Activated CD8-positive, alpha-beta T cell treated with anti-CD3 and anti-CD28 coated beads, Interleukin-2, amount 10 ng/mL, durations not matched to agents 7 days and 5 days (primary cell): ENCODE measurements at regions not wholly inside any gene's neighbourhood (a gene's known extent, or its start where the extent isn't known, plus 50 kb on each side); places are given as distances from the start of the nearest gene placed in this dataset.

Experiments used
- ATAC-seq: fragments of 150-1000 bp; cut with Tn5 transposase; one replicate; pipeline ENCODE4 v1.10.0; 2021; ENCODE audit warnings: moderate library complexity
- CTCF ChIA-PET: fragments of 350-600 bp; sonication (Branson Sonifier 250); formaldehyde crosslinking; loops from one replicate; lab custom pipeline; 2021; ENCODE audit warnings: antibody characterized with exemption; lab: Charles Lee
- POLR2A ChIA-PET: fragments of 350-600 bp; sonication (Branson Sonifier 250); formaldehyde crosslinking; loops from one replicate; lab custom pipeline; 2021; ENCODE audit warnings: antibody characterized with exemption; lab: Charles Lee
- DNase-seq: peaks from one replicate; pipeline ENCODE4 v3.0.0-alpha.2; 2020
- H3K27ac Mint-ChIP-seq: one replicate; pipeline ENCODE4 v1.8.0; 2021; ENCODE audit warnings: mild to moderate bottlenecking, mixed read lengths
- H3K27me3 Mint-ChIP-seq: one replicate; pipeline ENCODE4 v1.8.0; 2021; ENCODE audit warnings: low read depth, mixed read lengths
- H3K36me3 Mint-ChIP-seq: one replicate; pipeline ENCODE4 v1.8.0; 2021; ENCODE audit warnings: low read depth, mixed read lengths
- H3K4me1 Mint-ChIP-seq: one replicate; pipeline ENCODE4 v1.8.0; 2021; ENCODE audit warnings: low read depth, mixed read lengths
- H3K4me3 Mint-ChIP-seq: one replicate; pipeline ENCODE4 v1.8.0; 2021; ENCODE audit warnings: mild to moderate bottlenecking, mixed read lengths
- H3K9me3 Mint-ChIP-seq: one replicate; pipeline ENCODE4 v1.8.0; 2022; ENCODE audit warnings: mixed read lengths; ENCODE audit not compliant: insufficient read depth

DNA sequence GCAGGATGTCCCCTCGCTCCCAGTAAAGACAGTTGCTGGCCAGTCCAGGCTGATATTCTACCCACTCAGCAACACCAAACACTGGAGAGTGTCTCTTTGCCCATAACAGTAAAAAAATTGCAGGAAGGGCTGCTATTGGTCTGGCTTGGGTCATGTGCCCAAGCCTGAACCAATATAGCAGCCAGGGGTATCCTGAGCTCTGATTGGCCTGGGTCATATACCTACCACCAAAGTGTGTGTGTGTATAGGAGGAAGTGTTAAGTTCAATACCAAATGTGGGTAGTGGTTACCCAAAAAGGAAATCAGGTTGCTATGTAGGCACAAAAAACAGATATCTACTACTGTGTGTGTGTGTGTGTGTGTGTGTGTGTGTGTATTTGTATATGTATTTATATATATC, 373.2 kb downstream of the BCOR start:
- H3K27ac Mint-ChIP-seq: no peak overlapping the region
- peak; percentile 32 for DNase-seq

DNA sequence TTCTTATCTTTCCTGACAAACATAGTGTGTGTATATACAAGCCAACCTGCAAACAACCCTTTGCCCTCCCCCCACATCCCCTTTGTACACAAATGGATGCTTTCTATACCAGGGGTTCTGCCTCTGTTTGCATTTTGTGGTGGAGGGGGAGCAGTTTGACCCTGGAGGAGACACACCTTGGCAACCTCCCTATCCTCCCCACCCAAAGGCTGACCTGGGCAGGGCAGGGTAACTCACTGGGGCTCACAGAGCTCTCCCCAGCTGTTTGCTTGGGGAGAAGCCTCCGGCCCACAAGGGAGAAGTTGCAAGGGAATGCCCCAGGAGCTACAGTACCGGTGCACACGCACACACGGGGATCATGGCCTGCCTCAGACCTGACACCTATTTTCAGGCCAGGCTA, 372.6 kb downstream of the BCOR start:
- Mint-ChIP-seq H3K4me3 (no peak overlapping the region), H3K27ac (no peak overlapping the region), H3K27me3 (peaks cover 5% of the 10 kb centered on the region), H3K9me3 (no peaks in the 10 kb centered on the region), H3K4me1 (peaks cover 8% of the 10 kb centered on the region), H3K36me3 (peaks cover 2% of the 10 kb centered on the region)
- ATAC-seq: peak; percentile 11
- CTCF ChIA-PET: no interaction called here
- POLR2A ChIA-PET: no interaction called here
- no peak for DNase-seq

More for the DNA sequence above, 373.2 kb downstream of the BCOR start:
- POLR2A ChIA-PET: no interaction called here
- Mint-ChIP-seq H3K9me3 (no peaks in the 10 kb centered on the region), H3K36me3 (peaks cover 2% of the 10 kb centered on the region), H3K4me3 (no peak overlapping the region), H3K27me3 (peaks cover 5% of the 10 kb centered on the region), H3K4me1 (peaks cover 8% of the 10 kb centered on the region)
- CTCF ChIA-PET: no interaction called here
- peak; percentile 94 for ATAC-seq

DNA sequence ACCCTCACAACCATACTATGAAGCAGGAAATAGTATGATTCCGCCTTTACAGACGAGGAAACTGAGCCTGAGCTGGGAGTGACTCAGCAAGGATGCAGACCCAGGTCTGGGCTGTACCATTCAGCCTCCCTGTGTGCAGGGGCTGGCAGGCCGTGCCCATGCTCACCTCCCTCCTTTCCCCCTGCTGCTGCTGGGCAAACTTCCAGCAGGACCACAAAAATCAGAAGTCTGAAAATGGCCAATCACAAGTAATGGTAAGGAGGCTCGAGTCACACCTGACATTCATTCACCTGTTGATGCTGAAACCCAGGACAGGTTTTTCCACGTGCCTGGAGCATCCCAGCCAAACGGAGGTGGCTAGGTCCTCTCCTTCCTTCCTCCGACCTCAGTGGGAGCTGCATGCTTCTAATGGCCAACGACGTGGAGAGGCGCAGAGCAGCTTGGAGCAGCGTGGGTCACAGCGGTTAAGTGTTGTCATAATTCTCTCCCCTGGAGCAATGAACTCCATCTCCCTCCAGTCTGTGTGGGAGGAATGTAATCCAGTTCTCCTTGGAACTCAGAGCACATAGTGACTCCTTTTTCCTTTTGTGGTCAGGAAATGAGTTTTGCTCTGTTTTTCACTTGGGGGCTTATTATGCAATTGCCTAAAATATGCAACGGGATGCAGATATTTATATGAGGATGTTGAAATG, 371.7 kb downstream of the BCOR start:
- ATAC-seq (no peak), DNase-seq (no peak)
- peaks cover 5% of the 10 kb centered on the region for H3K27me3 Mint-ChIP-seq
- peaks cover 14% of the 10 kb centered on the region for H3K4me1 Mint-ChIP-seq
- ChIA-PET POLR2A (no interaction called here), CTCF (no interaction called here)
- peaks cover 2% of the 10 kb centered on the region for H3K36me3 Mint-ChIP-seq
- H3K9me3 Mint-ChIP-seq: no peaks in the 10 kb centered on the region
- no peak overlapping the region for H3K4me3 Mint-ChIP-seq
- H3K27ac Mint-ChIP-seq: no peak overlapping the region

DNA sequence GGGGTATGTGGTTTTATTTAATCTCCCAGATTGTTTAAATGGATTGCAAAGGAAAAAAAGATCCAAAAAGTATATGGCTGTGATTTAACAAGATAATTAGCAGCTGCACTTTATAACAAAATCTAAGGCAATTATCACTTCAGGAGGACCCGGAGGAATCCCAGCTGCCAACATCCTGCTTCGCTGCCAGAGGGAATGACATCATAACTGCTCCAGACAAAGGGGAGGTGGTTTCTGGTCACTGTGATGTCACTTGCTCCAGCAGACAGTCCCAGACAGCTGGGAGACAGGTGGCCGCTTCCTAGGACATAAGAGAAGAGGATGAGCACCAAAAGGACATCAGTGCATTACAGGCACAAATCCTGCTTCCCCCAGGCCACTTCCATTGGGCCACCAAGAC, 371.0 kb downstream of the BCOR start:
- Mint-ChIP-seq H3K4me1 (peaks cover 18% of the 10 kb centered on the region), H3K36me3 (peaks cover 2% of the 10 kb centered on the region), H3K27me3 (peaks cover 5% of the 10 kb centered on the region), H3K4me3 (no peak overlapping the region), H3K9me3 (no peaks in the 10 kb centered on the region), H3K27ac (no peak overlapping the region)
- ChIA-PET CTCF (no interaction called here), POLR2A (no interaction called here)
- ATAC-seq (no peak), DNase-seq (no peak)

DNA sequence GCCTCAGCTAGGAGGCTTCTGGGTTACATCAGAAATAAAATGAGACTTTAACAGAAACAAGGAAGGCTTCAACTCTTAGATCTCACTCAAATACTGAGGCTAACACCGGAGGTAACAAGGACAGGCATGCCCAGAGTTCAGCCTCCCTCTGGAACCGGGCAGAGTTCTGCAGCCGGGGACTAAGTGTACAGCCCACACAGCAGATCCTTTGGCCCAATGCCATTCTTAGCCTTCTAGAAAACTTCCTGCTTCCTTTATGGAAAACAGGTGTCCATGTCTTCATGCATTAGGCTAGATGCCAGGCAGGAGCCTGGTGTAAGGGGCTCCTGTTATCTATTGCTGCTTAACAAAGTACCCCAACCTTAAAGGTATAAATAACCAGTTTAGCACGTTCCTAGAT, 369.7 kb downstream of the BCOR start:
- ChIA-PET POLR2A (no interaction called here), CTCF (no interaction called here)
- Mint-ChIP-seq H3K27me3 (peaks cover 2% of the 10 kb centered on the region), H3K27ac (no peak overlapping the region), H3K36me3 (peaks cover 2% of the 10 kb centered on the region), H3K4me1 (peaks cover 18% of the 10 kb centered on the region), H3K9me3 (no peaks in the 10 kb centered on the region), H3K4me3 (no peak overlapping the region)
- DNase-seq (no peak), ATAC-seq (no peak)

DNA sequence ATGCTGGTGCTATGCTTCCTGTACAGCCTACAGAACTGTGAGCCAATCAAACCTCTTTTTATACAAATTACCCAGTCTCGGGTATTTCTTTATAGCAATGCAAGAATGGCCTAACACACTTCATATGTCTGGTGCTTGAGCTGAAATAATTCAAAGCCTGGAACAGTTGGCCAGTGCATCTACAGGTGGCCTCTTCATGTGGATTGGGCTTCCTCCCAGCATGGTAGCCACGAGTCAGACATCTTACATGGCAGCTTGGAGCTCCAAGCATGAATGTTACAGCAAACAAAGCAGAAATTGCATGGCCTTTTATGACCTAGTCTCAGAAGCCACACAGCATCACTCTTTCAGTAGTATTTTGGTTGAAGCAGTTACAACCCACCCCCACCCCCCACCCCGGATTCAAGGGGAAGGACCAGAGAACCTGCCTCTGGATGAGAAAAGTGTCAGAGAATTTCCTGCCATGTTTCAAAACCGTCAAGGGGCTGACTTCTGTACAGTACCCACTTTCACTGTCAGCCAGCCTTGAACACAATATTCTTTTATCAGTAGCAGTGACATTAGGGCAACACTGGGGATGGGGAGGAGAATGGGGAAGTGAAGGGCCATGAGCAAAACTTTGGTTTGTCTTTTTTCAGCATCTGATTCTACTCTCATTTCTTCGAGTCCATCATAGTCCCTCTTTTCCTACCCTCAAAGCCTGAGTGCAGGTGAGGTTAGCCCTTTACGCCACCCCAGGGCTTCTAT, 368.7 kb downstream of the BCOR start:
- Mint-ChIP-seq H3K4me1 (peaks cover 21% of the 10 kb centered on the region), H3K9me3 (no peaks in the 10 kb centered on the region), H3K36me3 (peaks cover 2% of the 10 kb centered on the region), H3K27ac (no peak overlapping the region), H3K4me3 (no peak overlapping the region), H3K27me3 (no peaks in the 10 kb centered on the region)
- no peak for DNase-seq
- POLR2A ChIA-PET: no interaction called here
- CTCF ChIA-PET: no interaction called here
- no peak for ATAC-seq

DNA sequence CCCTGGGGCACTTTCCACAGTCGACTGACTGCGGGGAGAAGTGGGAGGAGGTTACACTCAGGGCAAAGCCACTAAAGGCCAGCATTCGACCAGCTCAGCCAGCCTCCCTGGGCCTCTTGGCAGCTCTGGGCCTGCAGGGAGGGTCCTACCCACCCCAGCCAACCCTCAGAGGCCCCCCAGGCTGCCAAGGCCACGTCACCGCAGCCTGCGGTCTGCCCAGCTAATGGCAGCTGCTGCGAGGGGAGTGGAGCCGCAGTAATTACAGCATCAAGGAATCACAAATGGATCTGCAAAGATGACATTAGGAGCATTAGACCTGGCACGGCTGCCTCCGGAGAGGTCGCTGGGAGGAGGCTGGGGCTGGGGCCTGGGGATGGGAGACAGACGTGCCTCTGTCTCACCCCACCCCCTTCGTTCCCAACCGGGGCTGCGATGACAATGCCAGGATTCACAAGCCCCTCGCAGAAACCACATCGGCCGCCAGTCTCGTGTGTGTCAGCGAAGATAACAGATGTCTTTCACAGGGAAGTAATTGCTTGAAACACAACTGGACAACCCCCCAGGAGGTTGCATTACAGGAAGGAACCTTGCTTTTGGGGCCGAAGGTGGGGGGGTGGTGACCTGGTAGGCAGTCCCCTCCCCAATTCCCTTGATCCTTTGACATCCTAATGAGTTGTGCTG, 367.6 kb downstream of the BCOR start:
- Mint-ChIP-seq H3K36me3 (no peaks in the 10 kb centered on the region), H3K4me3 (no peak overlapping the region), H3K27ac (no peak overlapping the region), H3K9me3 (no peaks in the 10 kb centered on the region), H3K4me1 (peaks cover 14% of the 10 kb centered on the region), H3K27me3 (no peaks in the 10 kb centered on the region)
- DNase-seq: no peak
- ChIA-PET POLR2A (no interaction called here), CTCF (interaction anchor here (0.8 to 1.8 kb wide), 11 partner anchors 16 to 750 kb away, joined by 3 to 12 read pairs (median 4); no protein-coding TSS in a partner anchor)
- ATAC-seq: no peak

DNA sequence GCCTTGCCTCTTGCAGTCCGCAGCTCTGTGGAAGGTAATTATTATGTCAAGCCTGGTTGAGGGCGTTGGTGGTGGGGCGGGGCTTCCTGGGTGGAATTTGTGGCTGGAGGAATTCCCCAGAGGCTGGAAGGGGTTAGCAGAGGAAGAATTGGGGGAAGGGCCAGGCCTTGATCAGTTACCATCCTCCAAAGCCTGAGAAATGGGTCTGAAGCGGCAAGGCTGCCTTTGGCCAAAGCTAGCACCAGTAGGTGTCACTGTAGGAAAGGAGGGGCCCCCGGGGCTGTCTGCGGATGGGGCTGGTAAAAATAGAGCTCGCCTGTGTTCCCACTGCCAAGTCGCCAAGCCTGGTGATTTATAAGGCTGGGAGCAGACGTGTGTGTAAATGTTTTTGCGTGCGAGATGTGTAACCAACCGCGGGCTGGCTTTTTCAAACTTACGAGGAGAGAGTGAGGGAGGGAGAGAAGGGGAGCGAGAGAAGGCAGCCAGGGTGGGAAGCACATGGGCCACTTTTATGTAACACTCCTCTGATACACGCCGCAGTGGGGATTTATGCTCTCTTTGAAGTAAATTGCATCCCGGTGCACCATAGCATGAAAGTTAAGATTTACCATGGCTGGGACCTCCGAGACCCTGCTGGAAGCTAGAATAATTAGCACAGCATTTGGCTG, 367.0 kb downstream of the BCOR start:
- Mint-ChIP-seq H3K4me3 (no peak overlapping the region), H3K27me3 (no peaks in the 10 kb centered on the region), H3K9me3 (no peaks in the 10 kb centered on the region), H3K4me1 (peaks cover 14% of the 10 kb centered on the region), H3K36me3 (no peaks in the 10 kb centered on the region), H3K27ac (no peak overlapping the region)
- ATAC-seq: peak; percentile 83
- POLR2A ChIA-PET: no interaction called here
- peak; percentile 67 for DNase-seq
- CTCF ChIA-PET: interaction anchor here (0.7 to 1.8 kb wide), 18 partner anchors 11 to 750 kb away, joined by 3 to 12 read pairs (median 4); partner anchors contain the start of gene BCOR

DNA sequence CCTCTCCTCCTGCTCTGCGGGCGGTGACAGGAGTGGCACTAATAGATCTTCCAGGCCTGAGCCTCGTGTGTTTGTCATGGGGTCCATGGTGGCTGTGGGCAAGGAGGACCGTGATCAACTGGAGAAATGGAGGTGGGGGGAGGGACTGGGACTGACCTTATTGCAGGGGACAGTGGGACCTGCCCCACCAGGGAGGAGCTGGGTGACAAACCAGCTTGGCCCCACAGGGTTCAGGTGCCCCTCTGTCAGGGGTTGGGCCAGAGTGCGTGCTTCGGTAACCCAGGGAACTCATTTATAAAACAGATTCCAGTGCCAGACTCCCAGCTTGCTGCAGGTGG, 366.5 kb downstream of the BCOR start:
- Mint-ChIP-seq H3K9me3 (no peaks in the 10 kb centered on the region), H3K36me3 (no peaks in the 10 kb centered on the region), H3K27ac (no peak overlapping the region), H3K4me3 (no peak overlapping the region), H3K27me3 (no peaks in the 10 kb centered on the region), H3K4me1 (peaks cover 14% of the 10 kb centered on the region)
- DNase-seq (no peak), ATAC-seq (no peak)
- CTCF ChIA-PET: interaction anchor here (0.7 to 1.8 kb wide), 18 partner anchors 11 to 737 kb away, joined by 3 to 12 read pairs (median 4); partner anchors contain the start of gene BCOR
- POLR2A ChIA-PET: no interaction called here

DNA sequence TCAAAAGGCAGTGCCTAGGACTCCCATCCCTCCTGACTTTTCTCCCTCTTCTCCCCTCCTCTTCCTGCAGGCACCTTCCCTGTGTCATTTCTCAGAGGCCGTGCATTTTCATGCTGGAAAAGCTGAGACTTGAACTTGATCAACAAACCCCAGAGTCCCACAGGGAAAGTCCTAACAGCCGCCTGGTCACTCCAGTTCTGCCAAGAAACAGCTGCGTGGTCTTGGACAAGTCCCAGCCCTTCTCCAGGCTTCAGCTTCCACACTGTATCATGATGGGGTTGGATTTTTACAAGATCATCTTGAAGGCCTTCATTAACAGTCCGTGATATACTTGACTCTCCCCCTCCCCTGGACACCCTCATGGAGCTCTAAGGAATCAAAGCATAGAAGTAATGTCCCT, 366.0 kb downstream of the BCOR start:
- POLR2A ChIA-PET: no interaction called here
- DNase-seq: no peak
- Mint-ChIP-seq H3K36me3 (no peaks in the 10 kb centered on the region), H3K9me3 (no peaks in the 10 kb centered on the region), H3K4me3 (no peak overlapping the region), H3K4me1 (peaks cover 14% of the 10 kb centered on the region), H3K27me3 (no peaks in the 10 kb centered on the region), H3K27ac (no peak overlapping the region)
- ATAC-seq: no peak
- CTCF ChIA-PET: interaction anchor here (0.7 to 1.6 kb wide), 12 partner anchors 10 to 736 kb away, joined by 3 to 12 read pairs (median 4); partner anchors contain the start of gene BCOR

DNA sequence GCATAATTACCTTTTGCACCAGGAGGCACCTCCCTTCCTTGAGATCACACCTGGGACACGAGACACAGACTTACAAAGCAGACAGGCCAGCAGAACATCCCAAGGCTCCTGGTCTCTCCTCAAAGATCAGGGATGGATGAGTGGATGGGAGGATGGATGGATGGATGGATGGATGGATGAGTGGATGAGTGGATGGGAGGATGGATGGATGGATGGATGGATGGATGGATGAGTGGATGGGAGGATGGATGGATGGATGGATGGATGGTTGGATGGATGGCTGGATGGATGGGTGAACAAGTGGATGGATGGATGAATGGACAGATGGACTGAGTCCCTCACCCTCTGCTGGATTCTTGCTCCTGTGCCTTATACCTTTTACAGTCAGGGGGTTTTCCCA, 364.0 kb downstream of the BCOR start:
- Mint-ChIP-seq H3K9me3 (no peaks in the 10 kb centered on the region), H3K4me1 (peaks cover 14% of the 10 kb centered on the region), H3K27me3 (no peaks in the 10 kb centered on the region), H3K27ac (no peak overlapping the region), H3K4me3 (no peak overlapping the region), H3K36me3 (no peaks in the 10 kb centered on the region)
- POLR2A ChIA-PET: no interaction called here
- CTCF ChIA-PET: no interaction called here
- DNase-seq (no peak), ATAC-seq (no peak)
